ENCODE measurements at regions not wholly inside any gene's neighbourhood (a gene's known extent, or its start where the extent isn't known, plus 50 kb on each side); places are given as distances from the start of the nearest gene placed in this dataset.

GRCh38 chr6:67451874-67452273, 1183.2 kb upstream of the ADGRB3 start (continued):
- TF ChIP-seq E4F1 (IDR thresholded peaks at IDR 0.05; ENCODE audit: borderline replicate concordance, partially characterized antibody) (no peak), USF2 (IDR thresholded peaks at IDR 0.05; ENCODE audit: borderline replicate concordance, low read depth, low read length) (no peak), BRCA1 (IDR thresholded peaks at IDR 0.05; ENCODE audit: low read depth, low read length) (no peak), ATF3 (IDR thresholded peaks at IDR 0.05; ENCODE audit: borderline replicate concordance, extremely low read depth, low read depth, low read length) (no peak), TAF1 (IDR thresholded peaks at IDR 0.05; ENCODE audit: borderline replicate concordance, low read depth, low read length) (no peak), BCL3 (IDR thresholded peaks at IDR 0.05; ENCODE audit: borderline replicate concordance, insufficient read depth, low read depth, low read length, poor library complexity, severe bottlenecking) (no peak), KAT2A (conservative IDR thresholded peaks at IDR 0.05; ENCODE audit: control insufficient read depth, low read depth, low read length) (no peak), IKZF2 (IDR thresholded peaks at IDR 0.05) (no peak), MLLT1 (IDR thresholded peaks at IDR 0.05) (no peak), SIX5 (IDR thresholded peaks at IDR 0.05; ENCODE audit: low read depth, low read length, severe bottlenecking) (no peak), RB1 (IDR thresholded peaks at IDR 0.05; ENCODE audit: borderline replicate concordance) (no peak), PAX5 (IDR thresholded peaks at IDR 0.05; ENCODE audit: borderline replicate concordance, low read depth, low read length) (no peak), ZNF274 (IDR thresholded peaks at IDR 0.05; ENCODE audit: insufficient read depth, insufficient read length) (no peak)
